Fibroblast of lung (primary cell): ENCODE measurements at regions not wholly inside any gene's neighbourhood (a gene's known extent, or its start where the extent isn't known, plus 50 kb on each side); places are given as distances from the start of the nearest gene placed in this dataset.

Source experiments
- EZH2 ChIP-seq: IDR thresholded peaks from 2 replicates; pipeline ENCODE4 v1.5.1; 2012; ENCODE audit warnings: low read length, control low read depth, mild to moderate bottlenecking; ENCODE audit errors: missing control alignments
- TF ChIP-seq, protein P1 (sequence below), 2 donors: IDR thresholded peaks in 1 of 2; conservative IDR thresholded peaks in 1 of 2; 1 replicate in 1 of 2; 2 replicates in 1 of 2; pipeline ENCODE4 v1.5.1; 2011 to 2012; ENCODE audit warnings: low read length in 2 of 2, control low read depth in 1 of 2, inconsistent platforms in 1 of 2, low read depth in 1 of 2, mild to moderate bottlenecking in 1 of 2

GRCh38 chr13:59435024-59435423 is 728.7 kb downstream of the DIAPH3 start:
- TF ChIP-seq, protein P1, sequence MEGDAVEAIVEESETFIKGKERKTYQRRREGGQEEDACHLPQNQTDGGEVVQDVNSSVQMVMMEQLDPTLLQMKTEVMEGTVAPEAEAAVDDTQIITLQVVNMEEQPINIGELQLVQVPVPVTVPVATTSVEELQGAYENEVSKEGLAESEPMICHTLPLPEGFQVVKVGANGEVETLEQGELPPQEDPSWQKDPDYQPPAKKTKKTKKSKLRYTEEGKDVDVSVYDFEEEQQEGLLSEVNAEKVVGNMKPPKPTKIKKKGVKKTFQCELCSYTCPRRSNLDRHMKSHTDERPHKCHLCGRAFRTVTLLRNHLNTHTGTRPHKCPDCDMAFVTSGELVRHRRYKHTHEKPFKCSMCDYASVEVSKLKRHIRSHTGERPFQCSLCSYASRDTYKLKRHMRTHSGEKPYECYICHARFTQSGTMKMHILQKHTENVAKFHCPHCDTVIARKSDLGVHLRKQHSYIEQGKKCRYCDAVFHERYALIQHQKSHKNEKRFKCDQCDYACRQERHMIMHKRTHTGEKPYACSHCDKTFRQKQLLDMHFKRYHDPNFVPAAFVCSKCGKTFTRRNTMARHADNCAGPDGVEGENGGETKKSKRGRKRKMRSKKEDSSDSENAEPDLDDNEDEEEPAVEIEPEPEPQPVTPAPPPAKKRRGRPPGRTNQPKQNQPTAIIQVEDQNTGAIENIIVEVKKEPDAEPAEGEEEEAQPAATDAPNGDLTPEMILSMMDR (conservative IDR thresholded peaks at IDR 0.05 in 1 of 2, IDR thresholded peaks at IDR 0.05 in 1 of 2; ENCODE audit: low read depth in 1 of 2, low read length in 2 of 2): no peak
- TF ChIP-seq EZH2: no peak
